ENCODE measurements at regions not wholly inside any gene's neighbourhood (a gene's known extent, or its start where the extent isn't known, plus 50 kb on each side); places are given as distances from the start of the nearest gene placed in this dataset.
"Not testable (repeated sequence)": the region's sequence is repeated elsewhere in the genome, so short reads cannot be mapped to it uniquely, and the experiment has no call there.

GRCh38 chr6:126888727-126889725, 229.4 kb upstream of the RSPO3 start:
- TF ChIP-seq CTCF (IDR thresholded peaks at IDR 0.05; ENCODE audit: low read depth, low read length, missing control alignments) = no peak
- DNase-seq (ENCODE audit: low read depth) = no peak
- H3K4me3 ChIP-seq (ENCODE audit: low read depth, low read length) = no peak overlapping the region

- no peak overlapping the region for H3K4me3 ChIP-seq (ENCODE audit: low read depth, low read length)
- no peak for DNase-seq (ENCODE audit: low read depth)
- TF ChIP-seq CTCF (IDR thresholded peaks at IDR 0.05; ENCODE audit: low read depth, low read length, missing control alignments) = no peak
Measured at GRCh38 chr6:126890055-126890454, 228.4 kb upstream of the RSPO3 start.

GRCh38 chr6:126891158-126891557, 227.3 kb upstream of the RSPO3 start:
- no peak overlapping the region for H3K4me3 ChIP-seq (ENCODE audit: low read depth, low read length)
- no peak for DNase-seq (ENCODE audit: low read depth)
- TF ChIP-seq CTCF (IDR thresholded peaks at IDR 0.05; ENCODE audit: low read depth, low read length, missing control alignments) = no peak

GRCh38 chr6:126892869-126893268, 225.6 kb upstream of the RSPO3 start:
- DNase-seq (ENCODE audit: low read depth); H3K4me3 ChIP-seq (ENCODE audit: low read depth, low read length): not testable (repeated sequence)

GRCh38 chr6:126897758-126898157, 220.7 kb upstream of the RSPO3 start:
- no peak overlapping the region for H3K4me3 ChIP-seq (ENCODE audit: low read depth, low read length)
- TF ChIP-seq CTCF (IDR thresholded peaks at IDR 0.05; ENCODE audit: low read depth, low read length, missing control alignments) = no peak
- no peak for DNase-seq (ENCODE audit: low read depth)

GRCh38 chr6:126904176-126904575, 214.3 kb upstream of the RSPO3 start:
- DNase-seq (ENCODE audit: low read depth) = no peak
- TF ChIP-seq CTCF (IDR thresholded peaks at IDR 0.05; ENCODE audit: low read depth, low read length, missing control alignments) = no peak
- no peak overlapping the region for H3K4me3 ChIP-seq (ENCODE audit: low read depth, low read length)

GRCh38 chr6:126905917-126906316, 212.6 kb upstream of the RSPO3 start:
- no peak for DNase-seq (ENCODE audit: low read depth)
- TF ChIP-seq CTCF (IDR thresholded peaks at IDR 0.05; ENCODE audit: low read depth, low read length, missing control alignments) = no peak
- no peak overlapping the region for H3K4me3 ChIP-seq (ENCODE audit: low read depth, low read length)

Data from GM12864 (cell line).